ENCODE measurements at regions not wholly inside any gene's neighbourhood (a gene's known extent, or its start where the extent isn't known, plus 50 kb on each side); places are given as distances from the start of the nearest gene placed in this dataset.

- no peak for TF ChIP-seq ZFP30 (CRISPR knock-in tag; IDR thresholded peaks at IDR 0.05)
- no peak for TF ChIP-seq ZC3H10 (CRISPR knock-in tag; IDR thresholded peaks at IDR 0.05)
- no peak for TF ChIP-seq ZNF565 (CRISPR knock-in tag; conservative IDR thresholded peaks at IDR 0.05; ENCODE audit: low read depth)
- TF ChIP-seq GLIS3 (CRISPR knock-in tag; IDR thresholded peaks at IDR 0.05), result no peak
- no peak for ATAC-seq
These were observed 73.4 kb upstream of the BRD7 start for GRCh38 chr16:50442221-50442620.

- TF ChIP-seq ZNF565 (CRISPR knock-in tag; conservative IDR thresholded peaks at IDR 0.05; ENCODE audit: low read depth) (no peak), BACH2 (CRISPR knock-in tag; IDR thresholded peaks at IDR 0.05; ENCODE audit: borderline replicate concordance) (no peak), ARNTL (CRISPR knock-in tag; IDR thresholded peaks at IDR 0.05; ENCODE audit: borderline replicate concordance, low read depth) (no peak), PATZ1 (CRISPR knock-in tag; IDR thresholded peaks at IDR 0.05; ENCODE audit: borderline replicate concordance) (no peak), SNAI2 (CRISPR knock-in tag; IDR thresholded peaks at IDR 0.05) (no peak), TCF4 (CRISPR knock-in tag; IDR thresholded peaks at IDR 0.05; ENCODE audit: borderline replicate concordance) (no peak), GLIS3 (CRISPR knock-in tag; IDR thresholded peaks at IDR 0.05) (no peak), ISL1 (CRISPR knock-in tag; IDR thresholded peaks at IDR 0.05) (no peak), ZFP3 (CRISPR knock-in tag; IDR thresholded peaks at IDR 0.05) (no peak), RARB (CRISPR knock-in tag; IDR thresholded peaks at IDR 0.05) (no peak), POU6F1 (CRISPR knock-in tag; IDR thresholded peaks at IDR 0.05; ENCODE audit: borderline replicate concordance, low read depth) (no peak), PPARA (CRISPR knock-in tag; IDR thresholded peaks at IDR 0.05; ENCODE audit: borderline replicate concordance) (no peak), ZFP30 (CRISPR knock-in tag; IDR thresholded peaks at IDR 0.05) (no peak), ESRRG (CRISPR knock-in tag; IDR thresholded peaks at IDR 0.05) (no peak), ZNF70 (CRISPR knock-in tag; IDR thresholded peaks at IDR 0.05) (no peak)
- ATAC-seq, result no peak
These were observed 72.8 kb upstream of the BRD7 start for GRCh38 chr16:50441486-50442157.

DNA sequence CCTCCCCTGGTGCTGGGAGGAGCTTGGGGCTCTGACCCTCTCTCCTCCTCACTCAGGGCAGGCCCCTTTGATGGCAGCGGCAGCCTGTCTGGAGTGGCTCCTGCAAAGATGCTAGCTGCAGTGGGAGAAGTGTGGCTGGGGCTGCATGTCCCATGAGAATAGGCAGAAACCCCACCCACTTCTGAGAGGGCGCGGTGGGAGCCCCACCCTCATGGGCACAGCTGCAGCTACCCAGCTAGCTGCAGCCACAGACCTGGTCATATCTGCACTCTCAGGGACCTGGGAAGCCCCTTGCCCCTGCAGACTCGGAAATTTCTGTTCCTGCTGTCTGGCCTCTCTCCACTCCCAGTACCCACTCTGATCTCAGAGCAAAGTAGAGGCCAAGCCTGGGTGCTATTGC, 72.2 kb upstream of the BRD7 start:
- TF ChIP-seq ZNF565 (CRISPR knock-in tag; conservative IDR thresholded peaks at IDR 0.05; ENCODE audit: low read depth) (no peak), ZNF70 (CRISPR knock-in tag; IDR thresholded peaks at IDR 0.05) (no peak), GLIS3 (CRISPR knock-in tag; IDR thresholded peaks at IDR 0.05) (no peak), ARNTL (CRISPR knock-in tag; IDR thresholded peaks at IDR 0.05; ENCODE audit: borderline replicate concordance, low read depth) (no peak), PPARA (CRISPR knock-in tag; IDR thresholded peaks at IDR 0.05; ENCODE audit: borderline replicate concordance) (no peak), ZNF8 (CRISPR knock-in tag; IDR thresholded peaks at IDR 0.05) (no peak)
- TF ChIP-seq, protein P1, sequence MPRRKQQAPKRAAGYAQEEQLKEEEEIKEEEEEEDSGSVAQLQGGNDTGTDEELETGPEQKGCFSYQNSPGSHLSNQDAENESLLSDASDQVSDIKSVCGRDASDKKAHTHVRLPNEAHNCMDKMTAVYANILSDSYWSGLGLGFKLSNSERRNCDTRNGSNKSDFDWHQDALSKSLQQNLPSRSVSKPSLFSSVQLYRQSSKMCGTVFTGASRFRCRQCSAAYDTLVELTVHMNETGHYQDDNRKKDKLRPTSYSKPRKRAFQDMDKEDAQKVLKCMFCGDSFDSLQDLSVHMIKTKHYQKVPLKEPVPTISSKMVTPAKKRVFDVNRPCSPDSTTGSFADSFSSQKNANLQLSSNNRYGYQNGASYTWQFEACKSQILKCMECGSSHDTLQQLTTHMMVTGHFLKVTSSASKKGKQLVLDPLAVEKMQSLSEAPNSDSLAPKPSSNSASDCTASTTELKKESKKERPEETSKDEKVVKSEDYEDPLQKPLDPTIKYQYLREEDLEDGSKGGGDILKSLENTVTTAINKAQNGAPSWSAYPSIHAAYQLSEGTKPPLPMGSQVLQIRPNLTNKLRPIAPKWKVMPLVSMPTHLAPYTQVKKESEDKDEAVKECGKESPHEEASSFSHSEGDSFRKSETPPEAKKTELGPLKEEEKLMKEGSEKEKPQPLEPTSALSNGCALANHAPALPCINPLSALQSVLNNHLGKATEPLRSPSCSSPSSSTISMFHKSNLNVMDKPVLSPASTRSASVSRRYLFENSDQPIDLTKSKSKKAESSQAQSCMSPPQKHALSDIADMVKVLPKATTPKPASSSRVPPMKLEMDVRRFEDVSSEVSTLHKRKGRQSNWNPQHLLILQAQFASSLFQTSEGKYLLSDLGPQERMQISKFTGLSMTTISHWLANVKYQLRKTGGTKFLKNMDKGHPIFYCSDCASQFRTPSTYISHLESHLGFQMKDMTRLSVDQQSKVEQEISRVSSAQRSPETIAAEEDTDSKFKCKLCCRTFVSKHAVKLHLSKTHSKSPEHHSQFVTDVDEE (CRISPR knock-in tag; IDR thresholded peaks at IDR 0.05), result no peak
- ATAC-seq, result no peak

GRCh38 chr16:50440531-50440930, 71.7 kb upstream of the BRD7 start:
- ATAC-seq, result no peak
- TF ChIP-seq ZC3H10 (CRISPR knock-in tag; IDR thresholded peaks at IDR 0.05) (no peak), TCF4 (CRISPR knock-in tag; IDR thresholded peaks at IDR 0.05; ENCODE audit: borderline replicate concordance) (no peak), PATZ1 (CRISPR knock-in tag; IDR thresholded peaks at IDR 0.05; ENCODE audit: borderline replicate concordance) (no peak), ZNF70 (CRISPR knock-in tag; IDR thresholded peaks at IDR 0.05) (no peak), GLIS3 (CRISPR knock-in tag; IDR thresholded peaks at IDR 0.05) (no peak), PPARA (CRISPR knock-in tag; IDR thresholded peaks at IDR 0.05; ENCODE audit: borderline replicate concordance) (no peak), ESRRG (CRISPR knock-in tag; IDR thresholded peaks at IDR 0.05) (no peak), ZFP3 (CRISPR knock-in tag; IDR thresholded peaks at IDR 0.05) (no peak)
